HG03378 (cell line): ENCODE measurements at regions not wholly inside any gene's neighbourhood (a gene's known extent, or its start where the extent isn't known, plus 50 kb on each side); places are given as distances from the start of the nearest gene placed in this dataset.
"Not testable (repeated sequence)": the region's sequence is repeated elsewhere in the genome, so short reads cannot be mapped to it uniquely, and the experiment has no call there.

Experiments
- ATAC-seq: cut with Tn5 transposase; IDR thresholded peaks from one replicate; pipeline ENCODE4 v1.9.1; 2021; ENCODE audit warnings: mild to moderate bottlenecking, moderate library complexity; ENCODE audit not compliant: unreplicated experiment

DNA sequence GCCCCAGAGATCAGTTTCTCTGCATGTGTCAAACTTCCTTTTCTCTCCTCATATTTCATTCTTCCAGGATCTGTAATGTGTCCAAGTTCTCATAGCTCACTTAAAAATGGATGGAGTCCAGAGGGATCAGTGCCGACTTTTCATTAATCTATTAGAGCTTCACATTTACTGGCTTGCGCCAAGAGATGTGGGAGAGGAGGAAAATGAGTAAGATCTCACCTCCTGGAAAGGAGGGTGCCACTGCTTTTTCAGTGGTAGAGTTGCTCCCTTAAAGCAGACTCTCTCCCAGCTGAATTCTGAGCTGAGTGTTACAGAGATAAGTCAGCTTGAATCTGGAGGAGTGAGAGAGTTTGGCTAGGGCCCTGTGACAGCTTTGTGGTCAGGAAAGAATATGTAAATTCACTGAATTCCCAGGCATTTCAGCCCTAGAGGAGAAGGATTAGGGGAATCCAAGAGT is 175.9 kb downstream of the SOX4 start:
- no peak for ATAC-seq

DNA sequence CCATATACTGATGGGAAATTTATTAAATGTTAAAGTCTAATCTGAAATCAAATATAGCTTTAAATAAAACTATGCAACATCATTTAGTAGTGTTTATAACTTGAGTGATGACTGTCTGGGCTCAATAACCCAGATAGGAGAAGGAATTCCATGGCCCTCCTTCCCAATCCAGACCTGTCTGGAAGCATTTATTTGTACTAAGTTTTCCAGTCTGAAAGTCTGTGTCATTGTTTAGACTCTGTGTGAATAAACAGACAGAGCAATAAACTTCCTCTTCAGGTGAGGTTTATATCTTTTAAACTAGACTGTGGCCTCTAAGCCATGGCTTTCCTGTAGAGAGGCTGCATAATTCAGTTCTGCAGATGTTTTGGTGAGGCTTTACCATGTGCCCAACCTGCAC is 176.4 kb downstream of the SOX4 start:
- no peak for ATAC-seq

DNA sequence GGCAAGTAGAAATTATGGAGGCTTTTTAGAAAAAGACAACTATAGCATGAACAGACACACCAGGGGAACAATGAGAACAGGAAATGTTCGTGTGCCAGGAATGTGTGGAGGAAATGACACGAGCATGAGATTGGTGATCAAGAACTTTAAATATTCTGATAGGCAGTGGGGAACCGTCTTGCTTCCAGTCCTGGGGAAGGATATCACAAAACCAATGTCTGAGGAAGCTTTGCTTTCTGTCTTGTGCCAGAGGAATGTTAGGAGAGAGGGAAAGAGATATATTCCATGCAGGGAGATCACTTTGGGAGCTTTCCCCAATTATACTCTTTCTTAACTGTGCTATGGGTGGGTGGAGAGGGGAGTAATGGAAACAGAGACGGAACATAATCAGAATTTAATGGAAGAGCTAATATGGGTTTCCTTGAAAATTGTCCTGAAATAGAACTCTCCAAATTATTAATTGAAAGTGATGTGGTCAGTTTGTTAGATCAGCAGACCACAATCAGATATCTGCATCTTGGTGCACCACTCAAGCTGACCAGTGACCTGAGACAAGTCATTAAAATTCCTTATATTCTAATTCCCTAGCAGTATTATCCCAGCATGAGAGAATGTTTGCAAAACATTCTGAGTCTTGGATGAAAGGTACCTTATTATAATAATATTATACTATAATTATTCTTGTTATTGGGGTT is 178.2 kb downstream of the SOX4 start:
- no peak for ATAC-seq

DNA sequence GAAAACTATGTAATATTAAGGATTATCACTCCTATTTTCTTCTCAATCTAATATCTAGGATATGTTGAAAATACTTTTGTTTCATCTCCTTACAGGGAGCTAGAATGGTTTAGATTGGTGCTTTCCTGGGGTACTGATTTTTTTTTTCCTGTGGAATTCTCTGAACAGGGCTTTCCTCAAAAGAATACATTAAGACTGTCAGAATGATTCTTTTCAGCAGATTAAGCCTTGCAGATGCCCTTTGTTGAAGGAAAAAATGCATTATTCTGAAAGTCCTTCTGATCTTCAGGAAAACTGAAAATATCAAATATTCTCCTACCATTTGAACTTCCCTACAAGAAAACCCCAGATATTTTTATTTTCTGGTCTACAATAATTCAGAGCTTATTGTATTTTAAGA is 178.9 kb downstream of the SOX4 start:
- no peak for ATAC-seq

DNA sequence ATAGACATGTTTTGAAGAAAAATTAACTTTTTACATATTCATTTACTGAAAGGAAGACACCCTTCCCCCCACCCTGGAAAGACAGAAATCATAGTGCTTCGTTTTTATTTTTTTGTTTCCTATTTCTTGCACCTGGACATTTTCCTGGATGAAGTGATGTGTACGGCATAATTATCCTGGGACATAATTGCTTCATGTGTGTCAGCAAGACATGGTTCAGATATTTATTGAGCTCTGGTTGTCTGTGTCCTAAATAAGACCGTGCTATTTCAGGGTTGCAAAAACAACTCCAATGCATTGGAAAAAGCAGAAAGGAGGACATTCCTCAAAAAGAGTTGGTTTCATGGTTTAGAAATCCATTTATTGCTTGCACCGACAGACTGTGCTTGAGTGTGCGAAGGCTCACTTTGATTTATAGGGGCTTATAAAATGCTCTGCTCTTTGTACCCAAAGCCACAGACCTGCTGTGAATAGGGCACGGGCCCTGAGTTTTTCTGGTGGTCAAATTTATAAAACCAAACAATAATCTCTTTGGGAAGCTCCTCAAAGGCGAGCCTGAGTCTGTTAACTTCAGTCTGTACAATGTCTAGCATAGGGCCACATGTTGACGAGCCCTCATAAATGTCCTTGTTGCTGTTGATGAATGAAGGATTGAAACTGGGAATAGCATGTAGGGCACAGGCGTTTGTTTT is 179.5 kb downstream of the SOX4 start:
- ATAC-seq: no peak

DNA sequence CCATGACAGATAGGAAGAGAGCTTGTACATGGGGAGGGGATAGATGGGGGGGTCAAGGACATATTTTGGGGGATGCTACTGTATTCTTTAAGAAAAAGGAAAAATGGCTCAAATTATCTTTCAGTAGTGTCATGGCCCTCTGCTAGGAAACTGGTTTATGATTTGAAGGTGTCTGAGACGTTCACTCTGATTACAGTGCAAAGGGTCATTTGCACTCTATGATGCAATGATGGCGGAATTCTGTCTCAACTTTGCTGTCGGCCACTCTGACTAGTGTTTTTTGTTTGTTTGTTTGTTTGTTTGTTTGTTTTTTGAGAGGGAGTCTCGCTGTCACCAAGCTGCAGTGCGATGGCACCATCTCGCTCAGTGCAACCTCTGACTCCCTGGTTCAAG is 180.0 kb downstream of the SOX4 start:
- ATAC-seq: no peak

DNA sequence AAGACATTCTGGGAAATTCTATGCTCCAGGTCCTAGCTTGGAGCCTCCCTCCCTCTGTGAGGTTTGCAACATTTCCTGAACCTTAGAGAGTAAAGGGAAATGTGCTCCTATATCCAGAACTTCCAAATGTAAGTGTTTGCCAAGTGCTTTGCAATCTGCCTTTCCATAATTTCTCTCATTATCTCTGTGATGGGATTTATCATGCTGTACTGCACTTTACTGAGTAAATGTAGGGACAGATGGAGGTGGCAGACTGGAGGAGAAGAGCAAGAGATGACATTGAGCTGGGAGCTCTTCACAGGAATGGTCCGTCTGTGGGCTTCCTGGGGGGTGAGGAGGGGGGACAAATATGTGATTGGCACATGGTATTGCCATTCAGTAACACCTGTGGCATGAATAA is 184.3 kb downstream of the SOX4 start:
- no peak for ATAC-seq

DNA sequence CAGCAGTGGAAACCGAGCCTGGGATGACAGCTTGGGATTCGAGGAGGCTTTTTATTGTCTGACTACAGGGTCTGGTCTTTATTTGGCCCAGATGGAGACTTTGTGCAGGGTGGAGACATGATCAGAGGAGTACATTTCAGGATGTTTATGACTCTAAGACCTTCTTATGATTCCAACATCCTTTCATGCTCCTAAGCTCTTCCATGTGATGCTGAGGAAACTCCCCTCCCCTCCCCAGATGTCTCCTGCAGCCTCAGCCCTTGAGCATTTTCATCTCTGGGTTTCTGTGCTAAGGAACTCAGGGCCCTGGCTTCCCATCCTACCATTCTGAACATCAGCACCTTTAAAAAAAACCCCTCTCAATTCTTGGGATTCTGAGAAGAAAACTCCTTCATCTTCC is 186.6 kb downstream of the SOX4 start:
- no peak for ATAC-seq

DNA sequence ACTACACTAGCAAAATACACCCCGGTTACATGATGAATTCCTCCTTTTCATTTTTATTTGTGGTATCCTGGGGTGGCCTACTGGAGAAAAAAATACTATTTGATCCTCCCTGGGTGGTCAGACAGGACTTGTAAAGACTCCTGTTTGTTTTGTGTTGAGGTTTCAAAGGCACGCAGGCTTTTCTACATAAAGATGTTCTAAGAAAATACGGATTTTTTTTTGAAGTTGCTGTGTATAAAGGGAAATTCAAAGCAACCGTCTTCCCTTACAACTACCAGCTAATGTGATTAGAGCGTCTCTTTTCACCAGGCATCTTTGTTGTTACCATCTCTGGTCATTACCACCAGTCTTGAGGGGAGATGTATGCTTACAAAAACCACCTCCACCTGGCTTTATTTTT is 187.1 kb downstream of the SOX4 start:
- ATAC-seq: no peak

DNA sequence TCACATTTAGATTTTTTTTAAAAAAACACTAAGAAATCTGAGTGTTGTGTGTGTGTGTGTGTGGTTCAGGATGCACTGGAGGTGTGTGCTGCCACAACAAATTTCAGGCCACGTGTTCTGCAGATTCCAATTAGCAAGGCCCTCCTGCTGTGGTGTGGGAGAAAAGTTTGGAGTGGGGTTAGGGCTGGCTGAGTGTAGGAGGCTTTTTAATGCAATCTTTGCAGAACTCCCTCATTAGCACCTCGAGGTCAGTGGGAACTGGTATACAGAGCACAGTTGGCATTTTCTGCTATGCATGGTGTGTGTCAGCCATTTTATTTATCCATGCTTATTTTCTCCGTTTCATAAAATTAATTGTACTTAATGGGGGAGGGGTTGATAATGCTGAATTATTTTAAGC is 187.6 kb downstream of the SOX4 start:
- ATAC-seq: no peak

DNA sequence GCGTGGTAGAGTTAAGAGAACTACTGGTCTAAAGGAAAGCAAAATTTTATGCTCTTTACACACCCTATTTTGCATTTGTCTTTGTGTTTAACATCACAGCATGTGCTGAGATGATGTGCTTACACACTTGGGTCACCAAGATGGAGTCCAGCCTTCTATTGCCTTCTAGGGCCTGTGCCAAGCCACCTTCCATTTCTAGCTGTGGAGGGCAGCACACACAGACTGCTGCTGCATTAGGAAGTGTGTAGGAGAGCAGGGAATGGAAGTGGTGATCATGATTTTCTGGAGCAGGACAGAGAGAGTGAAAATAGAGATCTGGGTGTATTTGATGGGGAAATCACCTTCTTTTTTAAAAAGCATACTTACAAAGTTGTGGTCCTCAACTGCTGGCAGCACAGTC is 191.6 kb downstream of the SOX4 start:
- no peak for ATAC-seq

DNA sequence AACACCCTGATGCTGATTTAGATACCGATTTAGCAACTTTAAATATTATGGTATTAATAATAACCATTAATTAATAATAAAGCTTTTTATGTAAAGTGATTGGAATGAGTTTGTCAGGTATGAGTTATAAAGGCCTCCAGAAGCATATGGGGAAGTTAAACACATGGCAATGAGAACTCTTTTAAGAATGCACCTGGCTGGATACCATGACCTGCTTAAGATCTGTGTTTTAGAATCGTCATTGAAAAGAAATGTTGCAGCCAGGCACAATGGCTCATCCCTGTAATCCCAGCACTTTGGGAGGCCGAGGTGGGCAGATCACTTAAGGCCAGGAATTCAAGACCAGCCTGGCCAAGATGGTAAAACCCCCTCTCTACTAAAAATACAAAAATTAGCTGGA is 197.5 kb downstream of the SOX4 start:
- no peak for ATAC-seq

DNA sequence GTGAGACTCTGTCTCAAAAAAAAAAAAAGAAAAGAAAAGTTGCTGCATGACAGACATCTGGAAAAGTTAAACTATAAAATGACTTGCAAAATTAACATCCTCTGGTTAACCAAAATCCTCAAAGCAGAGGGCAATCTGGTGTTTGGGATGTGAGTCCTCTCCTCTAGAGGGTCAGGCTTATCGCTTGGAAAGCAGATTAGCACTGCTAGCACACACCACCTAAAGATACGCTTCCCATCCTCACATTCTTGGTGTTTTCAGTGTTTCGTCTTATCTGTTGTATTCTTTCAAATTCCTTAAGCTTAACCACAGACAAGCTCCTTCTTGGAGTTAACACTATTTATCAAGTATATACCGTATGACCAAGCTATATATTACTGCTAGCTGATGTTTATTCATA is 198.0 kb downstream of the SOX4 start:
- ATAC-seq: no peak

DNA sequence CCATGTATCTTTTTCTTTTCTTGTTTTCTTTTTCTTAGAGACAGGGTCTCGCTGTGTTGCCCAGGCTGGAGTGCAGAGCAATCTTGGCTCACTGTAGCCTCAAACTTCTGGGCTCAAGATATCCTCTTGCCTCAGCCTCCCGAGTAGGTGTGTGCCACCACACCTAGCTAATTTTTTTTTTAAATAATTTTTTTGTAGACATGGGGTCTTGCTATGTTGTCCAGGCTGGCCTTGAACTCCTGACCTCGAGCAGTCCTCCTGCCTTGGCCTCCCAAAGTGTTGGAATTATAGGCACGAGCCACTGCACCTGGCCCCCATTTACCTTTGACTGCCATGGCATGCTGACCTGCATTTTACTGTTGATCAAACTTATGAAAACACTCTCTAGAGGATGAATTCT is 198.6 kb downstream of the SOX4 start:
- no peak for ATAC-seq

DNA sequence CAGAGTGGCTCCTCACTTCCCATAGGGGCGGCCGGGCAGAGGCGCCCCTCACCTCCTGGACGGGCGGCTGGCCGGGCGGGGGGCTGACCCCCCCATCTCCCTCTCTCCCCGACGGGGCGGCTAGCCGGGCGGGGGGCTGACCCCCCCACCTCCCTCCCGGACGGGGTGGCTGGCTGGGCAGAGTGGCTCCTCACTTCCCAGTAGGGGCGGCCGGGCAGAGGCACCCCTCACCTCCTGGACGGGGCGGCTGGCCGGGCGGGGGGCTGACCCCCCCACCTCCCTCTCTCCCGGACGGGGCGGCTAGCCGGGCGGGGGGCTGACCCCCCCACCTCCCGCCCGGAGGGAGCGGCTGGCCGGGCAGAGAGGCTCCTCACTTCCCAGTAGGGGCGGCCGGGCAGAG is 203.4 kb downstream of the SOX4 start:
- not testable (repeated sequence) for ATAC-seq

DNA sequence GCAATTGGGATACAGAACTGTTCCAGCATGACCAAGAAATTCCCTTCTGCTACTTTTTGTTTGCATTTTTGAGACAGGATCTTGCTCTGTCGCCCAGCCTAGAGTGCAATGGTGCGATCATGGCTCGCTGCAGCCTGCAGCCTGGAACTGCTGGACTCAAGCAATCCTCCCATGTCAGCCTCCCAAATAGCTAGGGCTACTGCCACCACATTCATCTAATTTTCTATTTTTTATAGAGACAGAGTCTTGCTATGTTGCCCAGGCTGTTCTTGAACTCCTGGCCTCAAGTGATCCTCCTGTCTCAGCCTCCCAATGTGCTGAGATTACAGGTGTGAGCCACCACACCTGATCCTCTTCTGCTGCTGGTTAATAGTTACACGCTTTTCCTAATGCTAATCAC is 204.9 kb downstream of the SOX4 start:
- no peak for ATAC-seq

DNA sequence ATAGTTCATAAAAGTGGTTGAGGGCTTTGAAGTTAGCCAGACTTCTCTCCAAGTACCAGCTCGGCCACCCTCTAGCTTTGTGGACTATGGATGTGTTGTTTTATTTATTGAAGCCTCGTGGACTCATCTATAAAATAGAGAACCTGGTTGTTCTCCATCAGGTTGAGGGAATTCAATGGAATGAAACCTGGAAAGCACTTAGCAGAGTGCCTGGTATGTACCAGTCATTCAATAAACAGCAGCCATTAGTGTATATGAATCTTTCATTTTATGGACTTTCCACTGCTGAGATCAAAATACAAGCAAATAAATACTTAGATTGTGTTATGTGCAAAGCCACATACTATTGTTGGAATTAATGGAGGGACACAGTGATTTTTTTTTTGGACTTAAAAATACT is 206.8 kb downstream of the SOX4 start:
- ATAC-seq: no peak

DNA sequence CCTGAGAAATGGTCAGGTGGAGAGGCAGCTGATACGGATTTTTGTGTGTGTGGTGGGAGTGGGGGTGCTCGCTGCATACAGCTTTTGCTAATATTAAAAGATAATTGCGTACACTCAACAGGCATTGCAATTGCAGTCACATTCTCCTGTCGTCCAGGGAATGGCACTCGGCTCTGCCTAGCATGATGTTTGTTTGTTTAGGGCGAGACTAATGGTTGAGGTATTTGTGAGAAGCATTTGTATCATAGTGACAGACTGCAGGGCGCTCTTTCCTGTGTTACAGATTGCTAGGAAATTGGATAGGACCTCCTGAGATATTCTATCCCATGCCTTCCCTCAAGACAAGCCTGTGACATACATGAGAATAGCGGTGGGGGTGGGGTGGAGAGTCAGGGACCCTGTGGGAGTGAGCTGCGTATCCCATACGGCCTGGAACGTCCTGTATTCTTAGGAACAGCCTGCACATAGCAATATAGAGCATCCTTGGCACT is 207.4 kb downstream of the SOX4 start:
- ATAC-seq: no peak

DNA sequence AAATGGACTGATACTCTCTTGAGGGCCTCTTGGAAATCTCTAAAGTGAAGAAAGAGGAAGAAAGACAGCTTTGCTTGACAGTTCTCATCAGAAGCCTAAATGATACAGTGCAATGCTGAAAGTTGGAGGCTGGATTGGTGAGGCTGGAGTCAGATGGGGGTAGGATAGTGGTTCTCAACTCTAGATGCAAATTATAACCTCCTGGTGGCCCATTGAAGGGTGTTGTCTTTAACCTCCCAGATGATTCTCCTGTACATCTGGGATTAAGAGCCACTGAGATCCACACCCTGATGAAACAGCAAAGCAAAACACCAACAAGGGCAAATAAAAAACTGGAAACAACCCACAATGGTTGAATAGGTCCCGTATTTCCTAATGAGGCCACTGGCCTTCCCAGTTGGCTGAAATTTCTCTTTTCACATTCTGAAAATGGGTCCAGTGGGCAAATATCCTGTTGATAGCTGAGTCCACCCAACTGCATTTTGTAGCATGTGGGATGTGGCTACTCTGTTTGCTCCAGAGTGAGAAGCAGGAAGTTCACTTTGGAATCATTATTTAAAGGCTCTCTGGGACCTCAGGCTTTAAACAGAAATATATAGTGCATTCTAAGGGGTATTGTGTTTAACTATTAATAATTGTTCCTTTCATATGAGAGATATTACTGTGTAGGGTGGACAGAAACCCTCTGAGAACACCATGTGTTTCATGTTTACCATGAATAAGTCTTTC is 208.1 kb downstream of the SOX4 start:
- no peak for ATAC-seq

DNA sequence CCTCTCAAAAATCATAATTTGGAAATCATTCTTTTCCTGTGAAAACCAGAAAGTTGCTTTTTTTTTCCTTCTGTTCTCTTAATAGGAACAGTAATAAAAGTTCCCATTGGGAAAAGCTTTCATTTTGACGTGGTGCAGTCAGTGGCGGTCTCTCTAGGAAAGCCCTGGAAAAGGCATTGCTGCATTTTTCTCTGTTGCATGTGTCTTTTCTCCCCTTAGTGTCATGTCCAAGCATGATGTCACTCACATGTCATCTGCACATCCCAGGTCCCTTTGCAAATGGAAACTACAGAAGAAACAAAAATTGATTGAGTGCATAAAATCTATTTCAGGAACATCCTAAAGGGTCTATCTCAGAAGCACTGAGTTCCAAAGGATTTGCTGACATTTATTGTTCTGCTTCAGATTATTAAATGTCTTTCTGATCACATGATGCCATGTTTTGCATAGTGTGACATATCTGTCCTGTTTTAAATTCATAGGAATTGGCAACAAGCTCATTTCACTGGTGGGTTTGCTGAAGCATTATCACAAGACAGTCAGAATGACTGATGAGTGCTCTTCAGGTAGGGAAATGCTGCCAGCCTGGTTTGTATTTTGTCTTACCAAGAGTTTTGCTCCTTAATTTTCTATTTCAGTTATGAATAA is 208.7 kb downstream of the SOX4 start:
- no peak for ATAC-seq

DNA sequence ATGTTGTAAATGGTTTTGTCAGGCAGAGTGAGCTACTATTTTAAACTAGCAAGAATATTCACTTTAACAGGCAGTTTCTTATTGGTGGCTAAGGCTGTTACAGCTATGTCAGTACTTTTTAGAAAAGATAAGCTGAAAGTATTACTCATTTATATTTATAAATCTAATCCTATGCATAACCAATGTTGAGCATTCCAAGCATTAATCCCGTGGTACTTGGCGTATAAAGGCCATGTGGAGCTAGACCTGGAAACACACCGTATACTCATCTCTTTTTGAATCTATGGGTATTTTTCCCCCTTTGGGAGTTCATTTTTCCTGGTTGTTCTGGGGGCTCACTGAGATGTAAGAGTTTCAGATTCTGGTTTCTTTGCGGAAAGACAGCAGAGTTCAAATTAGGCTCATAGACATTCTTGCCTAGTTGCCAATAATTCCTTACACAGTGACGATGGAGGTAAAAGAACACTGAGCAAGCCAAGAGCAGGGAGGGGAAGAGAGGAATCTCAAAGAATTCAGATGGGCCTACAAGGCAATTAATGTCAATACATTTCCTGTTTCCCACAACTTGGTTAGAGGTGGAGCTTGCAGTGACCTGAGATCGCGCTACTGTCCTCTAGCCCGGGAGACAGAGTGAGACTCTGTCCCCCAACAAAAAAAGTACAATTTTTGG is 211.5 kb downstream of the SOX4 start:
- ATAC-seq: no peak
